ENCODE measurements at regions not wholly inside any gene's neighbourhood (a gene's known extent, or its start where the extent isn't known, plus 50 kb on each side); places are given as distances from the start of the nearest gene placed in this dataset.

DNA sequence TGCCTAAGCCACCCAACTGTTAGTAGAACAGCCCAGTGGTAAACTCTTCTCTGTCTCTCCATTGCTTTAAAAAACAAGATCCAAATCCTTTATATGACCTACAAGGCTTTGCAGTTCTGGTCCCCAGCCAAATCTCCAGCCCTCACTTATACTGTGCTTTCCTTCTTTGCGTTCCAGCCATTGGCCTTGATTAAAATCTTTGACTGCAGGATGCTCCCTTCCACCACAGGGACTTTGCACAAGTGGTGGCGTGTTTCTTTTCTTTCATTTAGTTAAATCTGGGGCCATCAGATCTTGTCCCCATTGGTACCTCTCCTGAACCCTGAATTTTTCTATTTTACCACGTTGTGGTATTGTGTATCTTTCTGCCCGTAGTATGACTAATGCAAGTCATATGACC is 183.7 kb downstream of the VRK1 start:
- DNase-seq = no peak

DNA sequence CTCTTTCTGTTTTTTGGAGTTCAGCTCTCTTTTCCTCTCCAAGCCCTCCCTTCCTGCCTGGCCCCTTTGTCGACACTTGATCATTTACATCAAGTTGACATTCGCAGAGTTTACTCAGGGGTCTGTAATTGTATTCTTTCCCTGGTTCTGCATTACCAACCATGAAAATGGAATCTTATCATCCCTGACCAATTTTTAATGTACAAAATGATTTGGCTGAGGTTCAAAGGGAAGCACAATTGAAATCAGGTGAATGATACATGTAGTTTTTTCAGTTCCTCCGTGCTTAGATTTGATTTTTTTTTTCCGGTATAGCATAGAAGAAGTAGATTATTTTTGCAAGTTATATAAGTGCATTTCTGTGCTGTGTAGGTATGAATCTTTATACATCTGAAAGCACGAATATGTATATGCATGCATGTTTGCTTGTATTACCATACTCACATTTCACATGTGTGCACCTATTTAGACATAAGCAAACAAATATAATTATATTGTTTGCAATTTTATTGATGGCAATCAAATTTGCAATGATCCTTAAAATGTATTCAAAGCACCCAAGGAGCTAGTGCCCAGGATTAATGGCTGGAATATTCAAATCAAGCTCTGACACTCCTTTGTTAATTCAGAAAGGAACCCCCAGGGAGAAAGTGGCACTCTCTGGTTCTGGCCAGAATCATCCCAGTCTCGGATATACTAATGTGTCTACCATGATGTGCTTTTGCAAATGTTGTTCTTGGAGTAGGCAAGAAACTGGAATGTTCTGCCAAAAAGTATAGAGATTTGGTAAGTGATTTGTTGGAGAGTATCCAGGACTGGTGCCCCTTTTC is 189.3 kb downstream of the VRK1 start:
- DNase-seq = no peak

GRCh38 chr14:96987086-96987474 is 189.9 kb downstream of the VRK1 start:
- DNase-seq = no peak

GRCh38 chr14:96987771-96988170 is 190.6 kb downstream of the VRK1 start:
- no peak for DNase-seq

GRCh38 chr14:96989306-96989705 is 192.1 kb downstream of the VRK1 start:
- no peak for DNase-seq

DNA sequence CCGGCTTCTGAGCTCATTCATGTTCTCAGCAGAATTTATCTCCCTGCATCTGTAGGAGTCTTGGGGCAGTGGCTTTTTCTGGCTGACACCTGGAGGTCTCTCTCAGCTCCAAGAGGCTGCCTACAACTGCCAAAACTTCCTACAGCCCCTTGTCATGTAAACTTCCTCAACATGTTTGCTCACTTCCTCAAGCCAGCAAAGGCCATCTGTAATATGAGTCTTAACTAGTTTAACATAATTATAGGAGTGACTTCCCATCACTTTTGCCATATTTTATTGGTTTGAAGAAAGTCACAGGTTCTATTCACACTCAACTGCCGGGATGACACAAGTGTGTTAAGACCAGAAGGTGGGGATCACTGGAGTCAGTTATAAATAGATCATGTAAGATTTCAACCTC is 194.0 kb downstream of the VRK1 start:
- DNase-seq = no peak

DNA sequence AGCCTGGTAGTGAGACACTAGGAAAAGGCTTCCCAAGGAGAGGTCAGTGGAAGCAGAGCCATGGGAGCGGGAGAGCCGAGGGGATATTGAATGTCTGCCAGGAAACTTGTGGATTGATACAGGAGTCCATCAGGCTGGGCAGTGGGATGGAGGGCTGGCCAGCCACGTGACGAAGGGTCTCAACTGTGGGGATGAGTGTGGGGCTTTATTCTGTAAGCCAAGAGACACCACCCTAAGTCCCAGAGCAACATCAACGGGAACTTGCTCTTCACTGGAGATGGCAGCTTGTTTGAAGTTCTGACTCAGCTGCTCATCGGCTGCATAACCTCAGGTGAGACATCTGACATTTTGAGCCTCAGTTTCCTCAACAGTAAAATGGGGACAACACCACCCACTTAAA is 197.8 kb downstream of the VRK1 start:
- DNase-seq = no peak

DNA sequence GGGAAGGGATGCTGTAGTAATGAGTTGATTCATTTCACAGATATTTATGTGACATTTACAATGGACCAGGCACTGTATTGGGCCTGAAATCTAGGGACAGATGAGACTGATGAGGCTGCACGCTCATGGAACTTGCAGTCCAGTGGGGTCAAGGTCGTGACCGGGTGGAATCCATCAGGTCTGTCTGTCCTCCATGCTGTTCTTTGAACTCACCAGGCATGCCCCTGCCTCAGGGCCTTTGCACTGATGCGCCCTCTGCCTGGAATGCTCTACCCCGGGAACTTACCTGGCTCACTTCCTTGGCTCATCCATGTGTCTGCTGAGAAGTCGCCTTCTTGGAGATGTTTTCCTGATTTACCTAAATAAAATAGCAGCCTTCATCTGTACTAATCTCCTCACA is 200.1 kb downstream of the VRK1 start:
- no peak for DNase-seq

GRCh38 chr14:96997996-96998395 is 200.8 kb downstream of the VRK1 start:
- DNase-seq = no peak

DNA sequence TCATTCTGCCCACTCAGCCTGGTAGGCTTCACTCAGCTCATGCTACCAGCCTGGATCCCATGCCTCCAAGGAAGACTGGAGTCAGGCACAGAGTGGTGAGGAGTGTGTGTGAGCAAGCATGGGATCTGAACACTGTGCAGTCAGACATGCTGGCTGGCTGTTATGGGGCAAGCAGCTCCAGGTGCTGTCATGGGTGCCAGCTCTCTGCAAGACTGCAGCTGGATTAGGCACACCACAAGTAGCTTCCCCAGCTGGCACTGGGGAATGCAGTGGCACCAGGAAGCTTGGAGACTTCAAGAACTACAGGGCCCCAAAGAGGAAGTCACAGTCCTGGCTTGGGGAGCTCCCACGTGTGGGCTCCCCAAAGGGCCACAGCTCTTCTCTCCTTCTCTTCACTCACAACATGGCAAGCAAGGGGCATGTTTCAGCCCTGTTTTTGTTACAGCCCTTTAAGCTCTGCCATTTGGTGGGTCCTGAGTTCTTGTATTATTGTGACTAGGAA is 202.5 kb downstream of the VRK1 start:
- no peak for DNase-seq

DNA sequence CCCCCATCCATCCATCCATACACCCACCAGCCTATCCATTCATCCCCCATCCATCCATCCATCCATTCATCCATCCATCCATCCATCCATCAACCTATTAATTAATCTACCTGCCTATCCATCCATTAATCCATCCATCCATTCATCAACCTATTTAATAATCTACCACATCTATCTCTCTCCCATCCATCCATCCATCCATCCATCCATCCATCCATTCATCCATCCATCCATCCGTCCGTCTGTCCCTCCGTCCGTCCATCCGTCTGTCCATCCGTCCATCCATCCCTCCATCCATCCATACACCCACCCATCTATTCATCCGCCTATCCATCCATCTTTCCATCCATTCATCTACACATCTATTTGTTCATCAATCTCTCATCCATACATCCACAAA is 205.3 kb downstream of the VRK1 start:
- DNase-seq = no peak

DNA sequence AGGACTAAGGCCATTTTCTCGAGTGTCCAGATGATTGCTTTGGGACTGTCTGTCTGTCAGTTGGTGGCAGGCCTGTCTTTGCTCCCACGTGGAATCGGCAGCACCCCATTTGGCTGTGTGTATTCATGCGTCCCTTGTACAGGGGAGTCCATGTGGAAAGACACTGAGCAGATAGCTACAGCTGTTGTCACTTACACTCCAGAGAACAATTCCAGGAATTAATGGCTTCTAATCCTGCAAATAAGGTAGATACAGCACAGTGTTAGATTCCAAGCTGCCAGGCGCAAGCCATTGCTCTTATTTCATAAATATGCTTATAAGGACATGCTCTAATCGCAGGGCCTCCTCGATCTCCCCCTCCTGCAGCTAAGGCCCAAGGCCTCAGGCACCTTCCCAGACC is 208.8 kb downstream of the VRK1 start:
- DNase-seq = no peak

DNA sequence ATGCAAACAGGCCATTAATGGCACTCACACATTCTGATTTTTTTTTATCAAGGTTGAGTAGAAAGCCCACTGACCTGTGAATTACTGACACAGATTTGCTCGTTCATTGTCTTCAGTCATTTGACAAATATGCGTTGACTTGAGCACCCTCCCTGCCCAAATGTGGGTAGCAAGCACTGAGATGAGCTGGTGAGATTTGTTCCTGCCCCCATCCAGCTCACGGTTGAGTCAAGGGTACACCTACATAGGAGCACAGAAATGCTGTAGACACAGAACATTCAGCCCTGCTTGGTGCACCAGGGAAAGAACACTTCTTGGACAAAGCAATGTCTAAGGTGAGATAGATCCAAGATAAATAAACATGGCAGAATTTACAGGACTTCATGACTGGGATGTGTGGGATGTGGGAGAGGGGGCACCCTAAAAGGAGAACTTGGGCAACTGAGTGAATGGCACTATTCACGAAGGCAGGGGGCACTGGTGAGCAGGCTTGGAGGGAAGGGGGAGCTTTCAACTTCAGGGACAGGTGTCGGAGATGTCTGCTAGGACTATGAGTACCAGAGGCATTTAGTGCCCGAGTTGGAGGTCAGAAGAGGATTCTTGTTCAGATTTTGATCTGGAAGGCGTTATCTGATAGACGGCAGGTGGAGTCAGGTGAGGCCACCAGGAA is 213.4 kb downstream of the VRK1 start:
- no peak for DNase-seq

DNA sequence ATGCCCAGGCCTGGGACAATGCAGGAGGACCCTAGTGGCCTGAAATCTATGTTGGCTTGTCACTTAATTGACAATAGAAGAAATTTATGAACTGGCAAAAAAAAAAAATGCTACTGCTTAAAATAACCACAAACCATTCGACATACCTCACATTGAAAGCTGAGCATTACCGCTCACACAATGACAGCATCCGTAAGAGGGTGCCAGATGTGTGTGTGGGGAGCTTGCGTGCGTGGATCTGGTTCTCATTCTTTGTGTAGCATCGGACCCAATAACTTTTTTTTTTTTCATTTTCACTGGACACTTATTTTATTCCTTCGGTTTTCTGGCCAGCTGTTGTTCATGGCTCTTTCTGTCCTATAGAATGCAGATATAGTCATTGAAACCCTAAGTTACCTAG is 216.7 kb downstream of the VRK1 start:
- no peak for DNase-seq

DNA sequence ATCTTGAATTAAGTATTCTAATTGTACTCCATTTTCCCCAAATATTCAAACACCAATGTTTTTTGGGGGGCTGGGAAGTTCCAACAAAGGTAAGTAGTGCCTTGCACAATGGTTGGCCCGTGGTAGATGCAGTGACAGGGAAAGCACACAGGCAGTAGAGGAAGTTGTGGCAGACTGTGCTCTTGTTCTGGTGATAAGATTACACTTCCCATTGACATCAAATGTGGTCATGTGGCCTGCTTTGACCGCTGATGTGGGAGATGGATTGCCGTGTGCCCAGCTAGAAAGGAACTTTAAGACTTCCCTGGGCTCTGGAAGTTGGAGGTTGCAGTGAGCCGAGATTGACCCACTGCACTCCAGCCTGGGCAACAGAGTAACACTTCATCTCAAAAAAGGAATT is 223.8 kb downstream of the VRK1 start:
- DNase-seq = no peak

DNA sequence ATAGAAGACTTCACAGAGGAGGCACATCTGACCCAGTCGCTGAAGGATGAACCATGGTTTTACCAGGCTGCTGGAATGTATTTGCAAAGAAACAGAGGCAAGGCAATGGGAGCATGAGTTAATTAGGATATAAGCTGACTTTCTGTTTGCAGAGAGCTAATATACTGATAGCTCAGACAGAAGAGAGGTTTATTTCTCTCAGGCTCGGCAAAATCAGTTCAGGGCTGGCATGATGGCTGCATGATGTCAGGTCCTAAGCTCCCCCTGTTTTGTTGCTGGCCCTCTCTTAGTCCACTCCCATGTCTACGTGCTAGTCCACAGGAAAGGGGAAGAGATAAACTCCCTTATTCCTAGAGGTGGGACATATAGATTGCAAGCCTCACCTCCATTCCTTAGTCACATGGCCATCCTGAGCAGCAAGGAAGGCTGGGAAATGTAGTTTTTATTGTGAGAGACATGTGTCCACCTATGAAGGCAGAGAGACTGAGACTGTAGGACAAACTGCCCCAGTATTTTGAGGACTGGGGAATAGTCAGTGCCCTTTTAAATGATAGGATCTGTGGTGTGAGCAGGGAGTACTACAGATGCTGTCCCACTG is 224.5 kb downstream of the VRK1 start:
- no peak for DNase-seq

DNA sequence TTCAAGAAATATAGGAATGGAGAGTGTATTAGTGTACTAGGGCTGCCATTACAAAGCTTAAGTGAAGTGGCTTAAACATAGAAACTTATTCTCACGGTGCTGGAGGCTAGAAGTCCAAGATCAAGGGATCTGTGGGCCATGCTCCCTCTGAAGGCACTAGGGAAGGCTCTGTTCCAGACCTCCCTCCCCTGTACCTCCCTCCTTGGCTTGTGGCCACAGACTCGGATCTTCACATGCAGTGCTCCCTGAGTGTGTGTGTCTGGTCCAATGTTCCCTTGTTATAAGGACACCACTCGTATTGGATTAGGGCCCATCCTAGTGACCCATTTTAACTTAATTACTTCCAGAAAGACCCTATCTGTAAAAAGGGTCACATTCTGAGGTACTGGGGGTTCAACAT is 225.6 kb downstream of the VRK1 start:
- no peak for DNase-seq

DNA sequence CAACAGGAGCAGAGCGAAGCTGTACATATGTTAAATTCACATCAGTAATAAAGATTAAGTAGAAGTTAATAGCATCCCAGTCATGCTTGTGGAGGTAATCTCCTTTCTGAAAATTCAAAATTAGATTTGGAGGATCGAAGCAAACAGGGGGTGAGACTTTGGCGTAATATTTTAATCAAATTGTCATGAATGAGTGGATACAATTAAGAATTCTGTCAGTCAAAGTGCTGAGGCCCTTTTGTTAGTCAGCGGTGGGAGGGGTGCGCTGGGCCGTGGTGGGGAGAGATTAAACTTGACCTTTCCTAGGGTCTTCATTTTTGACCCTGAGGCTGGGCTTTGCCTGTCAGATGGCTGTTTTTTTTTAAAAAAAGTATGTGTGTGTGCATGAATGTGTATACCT is 226.7 kb downstream of the VRK1 start:
- no peak for DNase-seq

DNA sequence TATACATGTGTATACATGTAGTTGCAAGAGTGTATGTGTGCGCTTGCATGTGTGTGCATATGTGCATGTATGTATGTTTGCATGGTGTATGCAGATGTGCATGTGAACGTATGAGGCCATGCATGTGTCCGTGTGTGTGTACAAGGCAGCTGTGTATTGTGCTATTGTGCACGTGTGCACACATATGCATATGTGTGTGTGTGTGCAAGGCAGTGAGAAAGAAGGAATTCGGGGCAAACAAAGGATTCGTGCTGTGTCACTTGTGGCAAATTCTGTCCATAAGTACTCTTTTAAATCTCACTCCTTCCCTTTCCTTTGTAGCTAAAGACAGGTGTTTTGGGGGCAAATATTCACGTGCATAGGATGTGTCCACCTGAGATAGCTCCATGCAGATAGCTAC is 227.1 kb downstream of the VRK1 start:
- DNase-seq = no peak

GRCh38 chr14:97025722-97026121 is 228.5 kb downstream of the VRK1 start:
- no peak for DNase-seq

- DNase-seq = no peak
These were observed 230.2 kb downstream of the VRK1 start for GRCh38 chr14:97027256-97027999.

- no peak for DNase-seq
These were observed 231.2 kb downstream of the VRK1 start for GRCh38 chr14:97028382-97028781.

GRCh38 chr14:97029800-97030199 is 232.6 kb downstream of the VRK1 start:
- DNase-seq = no peak
